Gastroesophageal sphincter (tissue), 4 donors: ENCODE measurements at regions not wholly inside any gene's neighbourhood (a gene's known extent, or its start where the extent isn't known, plus 50 kb on each side); places are given as distances from the start of the nearest gene placed in this dataset.

ENCODE experiments used
- ATAC-seq: fragments of 150-250 bp; one replicate; pipeline ENCODE4 v1.9.1; 2016; ENCODE audit warnings: mild to moderate bottlenecking, moderate library complexity
- H3K27ac ChIP-seq, 4 donors: fragments of 200-600 bp; sonication (generic) in 3 of 4; 1 replicate in 3 of 4; 2 replicates in 1 of 4; pipeline ENCODE4 v1.5.1; 2016 to 2019
- H3K27me3 ChIP-seq: fragments of 200-600 bp; sonication (generic); one replicate; pipeline ENCODE4 v1.5.1; 2019
- H3K36me3 ChIP-seq, 2 donors: fragments of 200-600 bp; sonication (generic); one replicate each; pipeline ENCODE4 v1.5.1; 2019; ENCODE audit warnings: control low read depth in 1 of 2
- H3K4me1 ChIP-seq, 3 donors: fragments of 200-600 bp; sonication (generic); 1 replicate in 2 of 3; 2 replicates in 1 of 3; pipeline ENCODE4 v1.5.1; 2016 to 2019; ENCODE audit warnings: control low read depth in 2 of 3
- H3K4me3 ChIP-seq, 2 donors: fragments of 200-600 bp; sonication (generic); one replicate each; pipeline ENCODE4 v1.5.1; 2019; ENCODE audit warnings: mild to moderate bottlenecking in 1 of 2, moderate library complexity in 1 of 2
- H3K9me3 ChIP-seq, 3 donors: fragments of 200-600 bp; sonication (generic); one replicate each; pipeline ENCODE4 v1.5.1; 2017 to 2019; ENCODE audit warnings: control low read depth in 2 of 3
- CTCF ChIP-seq, 4 experiments: fragments of 200-600 bp in 2 of 4; fragments of 450-650 bp in 2 of 4; sonication (generic) in 1 of 4; IDR thresholded peaks; one replicate each; pipeline ENCODE4 v1.5.1; 2017 to 2019; ENCODE audit warnings: antibody characterized with exemption in 4 of 4, mild to moderate bottlenecking in 2 of 4, moderate library complexity in 2 of 4
- EP300 ChIP-seq: sonication (generic); formaldehyde crosslinking; IDR thresholded peaks from one replicate; pipeline ENCODE4 v1.6.1; 2017; ENCODE audit warnings: antibody characterized with exemption, mild to moderate bottlenecking
- POLR2A ChIP-seq, 2 donors: fragments of 450-650 bp; IDR thresholded peaks; one replicate each; pipeline ENCODE4 v1.6.1; 2017; ENCODE audit warnings: antibody characterized with exemption in 2 of 2, mild to moderate bottlenecking in 2 of 2, moderate library complexity in 1 of 2
- POLR2AphosphoS5 ChIP-seq: sonication (generic); formaldehyde crosslinking; IDR thresholded peaks from one replicate; pipeline ENCODE4 v1.6.1; 2017; ENCODE audit warnings: antibody characterized with exemption
- WGBS, 2 donors: methylation state at CpG; one replicate each; pipeline ENCODE4 v1.1.5; 2018; ENCODE audit warnings: low coverage in 1 of 2; 5-methylcytosine and 5-hydroxymethylcytosine counted together

GRCh38 chr18:11379660-11380059 is 229.7 kb upstream of the SLC35G4 start:
- ATAC-seq: no peak
- H3K9me3 ChIP-seq: no peaks in the 10 kb centered on the region
- H3K4me3 ChIP-seq: no peak overlapping the region
- TF ChIP-seq EP300: no peak
- no peak for TF ChIP-seq CTCF (IDR thresholded peaks at IDR 0.05)
- TF ChIP-seq POLR2A (IDR thresholded peaks at IDR 0.05): no peak
- no peak for TF ChIP-seq POLR2AphosphoS5
- H3K36me3 ChIP-seq: no peaks in the 10 kb centered on the region
- no peak overlapping the region for H3K27ac ChIP-seq
- H3K4me1 ChIP-seq: no peaks in the 10 kb centered on the region
- H3K27me3 ChIP-seq: no peaks in the 10 kb centered on the region
- WGBS, 2 donors: 83 to 96% methylated on average over 6 to 9 of the region's 10 CpGs

- 87 to 89% methylated on average over 7 to 8 of the region's 18 CpGs for WGBS, 2 donors
- ATAC-seq: no peak
- H3K4me3 ChIP-seq: no peak overlapping the region
Measured at GRCh38 chr18:11377766-11378540, 228.6 kb upstream of the PIEZO2 start.

GRCh38 chr18:11372163-11372562 is 222.8 kb upstream of the PIEZO2 start:
- H3K4me3 ChIP-seq: no peak overlapping the region
- WGBS, 2 donors: 58 to 64% methylated on average over 2 of the region's 2 CpGs
- ATAC-seq: no peak
- H3K4me1 ChIP-seq: no peaks in the 10 kb centered on the region
- H3K27ac ChIP-seq: no peak overlapping the region
- TF ChIP-seq EP300: no peak
- no peak for TF ChIP-seq CTCF (IDR thresholded peaks at IDR 0.05)
- TF ChIP-seq POLR2AphosphoS5: no peak
- no peak for TF ChIP-seq POLR2A (IDR thresholded peaks at IDR 0.05)
- H3K27me3 ChIP-seq: no peaks in the 10 kb centered on the region
- no peaks in the 10 kb centered on the region for H3K36me3 ChIP-seq
- no peaks in the 10 kb centered on the region for H3K9me3 ChIP-seq

More at GRCh38 chr18:11377766-11378540, 228.6 kb upstream of the PIEZO2 start:
- Histone ChIP-seq H3K9me3 (no peaks in the 10 kb centered on the region), H3K27ac (no peak overlapping the region), H3K4me1 (no peaks in the 10 kb centered on the region), H3K36me3 (no peaks in the 10 kb centered on the region), H3K27me3 (no peaks in the 10 kb centered on the region)
- TF ChIP-seq POLR2AphosphoS5: no peak
- no peak for TF ChIP-seq POLR2A (IDR thresholded peaks at IDR 0.05)
- no peak for TF ChIP-seq EP300
- TF ChIP-seq CTCF (IDR thresholded peaks at IDR 0.05): no peak

- 88% methylated on average over 7 of the region's 7 CpGs; no CpG with 5 or more reads in 1 of the 2 donors for WGBS, 2 donors
- no peaks in the 10 kb centered on the region for H3K27me3 ChIP-seq
- ATAC-seq: no peak
- no peak overlapping the region for H3K27ac ChIP-seq
- H3K36me3 ChIP-seq: no peaks in the 10 kb centered on the region
- no peaks in the 10 kb centered on the region for H3K4me1 ChIP-seq
- no peaks in the 10 kb centered on the region for H3K9me3 ChIP-seq
- H3K4me3 ChIP-seq: no peak overlapping the region
- no peak for TF ChIP-seq EP300
- TF ChIP-seq CTCF (IDR thresholded peaks at IDR 0.05): no peak
- TF ChIP-seq POLR2A (IDR thresholded peaks at IDR 0.05): no peak
- TF ChIP-seq POLR2AphosphoS5: no peak
Measured at GRCh38 chr18:11369556-11369955, 220.2 kb upstream of the PIEZO2 start.

- no peak for ATAC-seq
- no peaks in the 10 kb centered on the region for H3K4me1 ChIP-seq
- no peak for TF ChIP-seq POLR2A (IDR thresholded peaks at IDR 0.05)
- no peak for TF ChIP-seq POLR2AphosphoS5
- no peak for TF ChIP-seq CTCF (IDR thresholded peaks at IDR 0.05)
- TF ChIP-seq EP300: no peak
- H3K27me3 ChIP-seq: no peaks in the 10 kb centered on the region
- no peak overlapping the region for H3K27ac ChIP-seq
- no peaks in the 10 kb centered on the region for H3K36me3 ChIP-seq
- 63 to 89% methylated on average over 3 to 4 of the region's 4 CpGs for WGBS, 2 donors
- no peak overlapping the region for H3K4me3 ChIP-seq
- H3K9me3 ChIP-seq: no peaks in the 10 kb centered on the region
Measured at GRCh38 chr18:11368020-11368419, 218.7 kb upstream of the PIEZO2 start.
